ENCODE measurements at regions not wholly inside any gene's neighbourhood (a gene's known extent, or its start where the extent isn't known, plus 50 kb on each side); places are given as distances from the start of the nearest gene placed in this dataset.

DNA sequence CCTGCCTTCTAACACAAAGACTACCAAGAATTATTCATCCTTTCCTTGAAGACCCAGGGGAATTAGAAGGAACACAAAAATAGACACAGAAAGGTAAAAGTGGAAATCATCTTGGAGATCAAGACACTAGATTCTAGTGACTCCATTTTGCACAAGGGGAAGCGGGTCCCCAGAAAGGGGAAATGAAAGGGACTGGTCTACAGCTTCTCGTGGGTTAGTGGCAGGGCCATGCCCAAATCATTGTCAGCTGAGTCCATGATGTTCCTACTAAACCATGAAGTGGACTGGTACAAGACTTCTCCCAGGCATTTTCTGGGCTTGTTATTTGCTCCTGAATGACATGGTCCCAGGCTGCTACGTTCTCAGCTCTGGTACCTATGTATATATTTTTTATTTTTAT lies 230.7 kb upstream of the TPRG1 start (continued):
- TF ChIP-seq KDM5A (IDR thresholded peaks at IDR 0.05; ENCODE audit: low read length) = no peak
